Endothelial cell (in vitro differentiated cells): ENCODE measurements at regions not wholly inside any gene's neighbourhood (a gene's known extent, or its start where the extent isn't known, plus 50 kb on each side); places are given as distances from the start of the nearest gene placed in this dataset.

ENCODE experiments used
- DNase-seq: peaks from one replicate; pipeline ENCODE4 v3.0.0; 2021; ENCODE audit warnings: low spot score
- H3K27ac Mint-ChIP-seq: one replicate; pipeline ENCODE4 v1.8.0; 2021; ENCODE audit warnings: mixed read lengths, inconsistent platforms; ENCODE audit not compliant: unreplicated experiment
- H3K27me3 Mint-ChIP-seq: one replicate; pipeline ENCODE4 v1.8.0; 2021; ENCODE audit warnings: mild to moderate bottlenecking, moderate library complexity, mixed read lengths, inconsistent platforms; ENCODE audit not compliant: unreplicated experiment
- H3K36me3 Mint-ChIP-seq: one replicate; pipeline ENCODE4 v1.8.0; 2021; ENCODE audit warnings: mild to moderate bottlenecking, low read depth, mixed read lengths, inconsistent platforms; ENCODE audit not compliant: unreplicated experiment
- H3K4me1 Mint-ChIP-seq: one replicate; pipeline ENCODE4 v1.8.0; 2021; ENCODE audit warnings: mild to moderate bottlenecking, mixed read lengths, inconsistent platforms; ENCODE audit not compliant: unreplicated experiment
- H3K4me3 Mint-ChIP-seq: one replicate; pipeline ENCODE4 v1.8.0; 2021; ENCODE audit warnings: mild to moderate bottlenecking, mixed read lengths, inconsistent platforms; ENCODE audit not compliant: unreplicated experiment
- H3K9me3 Mint-ChIP-seq: one replicate; pipeline ENCODE4 v1.8.0; 2021; ENCODE audit warnings: mixed read lengths, inconsistent platforms; ENCODE audit not compliant: unreplicated experiment
- CTCF ChIP-seq: fragments of 200-600 bp; sonication (generic); IDR thresholded peaks from one replicate; pipeline ENCODE4 v1.5.0; 2021; ENCODE audit warnings: antibody characterized with exemption; ENCODE audit not compliant: unreplicated experiment

GRCh38 chr6:102662851-102663250 lies 1269.3 kb downstream of the GRIK2 start:
- H3K4me3 Mint-ChIP-seq: no peak overlapping the region
- H3K27ac Mint-ChIP-seq: no peak overlapping the region
- DNase-seq: no peak
- H3K36me3 Mint-ChIP-seq: no peaks in the 10 kb centered on the region
- no peaks in the 10 kb centered on the region for H3K9me3 Mint-ChIP-seq
- TF ChIP-seq CTCF: no peak
- peaks cover 3% of the 10 kb centered on the region for H3K27me3 Mint-ChIP-seq
- no peaks in the 10 kb centered on the region for H3K4me1 Mint-ChIP-seq

GRCh38 chr6:102660303-102660702 lies 1266.8 kb downstream of the GRIK2 start:
- no peak overlapping the region for H3K27ac Mint-ChIP-seq

GRCh38 chr6:102655823-102656222 lies 1262.3 kb downstream of the GRIK2 start:
- Mint-ChIP-seq H3K27ac (no peak overlapping the region), H3K4me3 (no peak overlapping the region), H3K36me3 (no peaks in the 10 kb centered on the region), H3K27me3 (no peaks in the 10 kb centered on the region), H3K4me1 (no peaks in the 10 kb centered on the region), H3K9me3 (no peaks in the 10 kb centered on the region)
- DNase-seq: no peak
- no peak for TF ChIP-seq CTCF

More at GRCh38 chr6:102660303-102660702, 1266.8 kb downstream of the GRIK2 start:
- no peaks in the 10 kb centered on the region for H3K9me3 Mint-ChIP-seq
- peaks cover 3% of the 10 kb centered on the region for H3K27me3 Mint-ChIP-seq
- H3K4me1 Mint-ChIP-seq: no peaks in the 10 kb centered on the region
- H3K36me3 Mint-ChIP-seq: no peaks in the 10 kb centered on the region
- DNase-seq: no peak
- H3K4me3 Mint-ChIP-seq: no peak overlapping the region
- TF ChIP-seq CTCF: no peak

GRCh38 chr6:102641426-102641825 lies 1247.9 kb downstream of the GRIK2 start:
- Mint-ChIP-seq H3K4me1 (no peaks in the 10 kb centered on the region), H3K4me3 (no peak overlapping the region), H3K9me3 (no peaks in the 10 kb centered on the region), H3K27ac (no peak overlapping the region), H3K36me3 (no peaks in the 10 kb centered on the region), H3K27me3 (no peaks in the 10 kb centered on the region)
- no peak for DNase-seq
- TF ChIP-seq CTCF: no peak

- Mint-ChIP-seq H3K4me3 (no peak overlapping the region), H3K4me1 (no peaks in the 10 kb centered on the region), H3K27me3 (no peaks in the 10 kb centered on the region), H3K9me3 (no peaks in the 10 kb centered on the region), H3K36me3 (no peaks in the 10 kb centered on the region), H3K27ac (no peak overlapping the region)
- DNase-seq: no peak
- TF ChIP-seq CTCF: no peak
These were observed 1238.4 kb downstream of the GRIK2 start for GRCh38 chr6:102631921-102632320.
